C4-2B (cell line): ENCODE measurements at regions not wholly inside any gene's neighbourhood (a gene's known extent, or its start where the extent isn't known, plus 50 kb on each side); places are given as distances from the start of the nearest gene placed in this dataset.
"Not testable (repeated sequence)": the region's sequence is repeated elsewhere in the genome, so short reads cannot be mapped to it uniquely, and the experiment has no call there.

Experiments used
- CTCF ChIP-seq: fragments of 450-650 bp; conservative IDR thresholded peaks from 2 replicates; pipeline ENCODE4 v1.5.1; 2017; ENCODE audit warnings: mild to moderate bottlenecking
- ZFX ChIP-seq: fragments of 450-650 bp; IDR thresholded peaks from 2 replicates; pipeline ENCODE4 v1.6.1; 2017

GRCh38 chr16:22589757-22590156, 79.1 kb downstream of the NPIPB5 start:
- TF ChIP-seq CTCF, ZFX: not testable (repeated sequence)
